GM12874 (cell line): ENCODE measurements at regions not wholly inside any gene's neighbourhood (a gene's known extent, or its start where the extent isn't known, plus 50 kb on each side); places are given as distances from the start of the nearest gene placed in this dataset.

ENCODE experiments used
- CTCF ChIP-seq: IDR thresholded peaks from 2 replicates; pipeline ENCODE4 v1.5.1; 2011; ENCODE audit warnings: low read depth, mild to moderate bottlenecking, control low read depth, low read length, moderate library complexity; ENCODE audit not compliant: insufficient read depth

- no peak for TF ChIP-seq CTCF
These were observed 71.8 kb upstream of the TMX1 start for GRCh38 chr14:51168215-51168613.

DNA sequence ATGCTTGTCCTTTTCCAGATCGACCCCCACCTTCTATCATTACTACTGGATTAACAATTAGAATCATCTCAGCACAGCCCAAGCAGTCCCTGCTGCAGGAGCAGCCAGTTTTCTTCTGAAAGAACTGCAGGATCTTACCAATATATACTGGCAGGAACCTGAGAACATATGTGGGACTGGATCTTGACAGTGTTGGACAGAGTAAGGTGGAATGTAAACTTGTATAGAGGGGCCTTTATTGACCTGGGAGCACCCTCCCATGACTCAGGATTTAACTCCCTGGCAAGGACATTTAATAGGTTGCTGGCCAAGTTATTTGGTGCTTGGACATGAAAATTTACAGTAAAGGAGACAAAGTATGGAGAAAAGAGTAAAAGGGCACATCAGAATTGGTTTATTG lies 66.2 kb upstream of the TMX1 start:
- no peak for TF ChIP-seq CTCF

GRCh38 chr14:51176839-51177238 lies 63.2 kb upstream of the TMX1 start:
- TF ChIP-seq CTCF = no peak

GRCh38 chr14:51180577-51180976 lies 59.5 kb upstream of the TMX1 start:
- no peak for TF ChIP-seq CTCF

GRCh38 chr14:51182131-51182565 lies 57.9 kb upstream of the TMX1 start:
- no peak for TF ChIP-seq CTCF

GRCh38 chr14:51185180-51185579 lies 54.9 kb upstream of the TMX1 start:
- TF ChIP-seq CTCF = no peak

GRCh38 chr14:51185754-51186153 lies 54.3 kb upstream of the TMX1 start:
- no peak for TF ChIP-seq CTCF

- TF ChIP-seq CTCF = no peak
These were observed 51.4 kb upstream of the TMX1 start for GRCh38 chr14:51188566-51189185.
